ENCODE measurements at regions not wholly inside any gene's neighbourhood (a gene's known extent, or its start where the extent isn't known, plus 50 kb on each side); places are given as distances from the start of the nearest gene placed in this dataset.
"Not testable (repeated sequence)": the region's sequence is repeated elsewhere in the genome, so short reads cannot be mapped to it uniquely, and the experiment has no call there.

- FAIRE-seq = peak; percentile 85
- TF ChIP-seq PAX5 (IDR thresholded peaks at IDR 0.05; ENCODE audit: insufficient read depth, low read length, severe bottlenecking) (peak; percentile 8), TAF1 (IDR thresholded peaks at IDR 0.05; ENCODE audit: low read depth, low read length) (no peak), POU2F2 (IDR thresholded peaks at IDR 0.05; ENCODE audit: low read depth, low read length) (peak; percentile 65), SPI1 (IDR thresholded peaks at IDR 0.05; ENCODE audit: low read depth, low read length) (peak; percentile 30), POLR2AphosphoS5 (IDR thresholded peaks at IDR 0.05; ENCODE audit: low read depth, low read length) (no peak)
- peak; percentile 5 for DNase-seq (ENCODE audit: insufficient read length, low spot score)
These were observed 508.9 kb upstream of the ADGRB3 start for GRCh38 chr6:68126089-68126749.

DNA sequence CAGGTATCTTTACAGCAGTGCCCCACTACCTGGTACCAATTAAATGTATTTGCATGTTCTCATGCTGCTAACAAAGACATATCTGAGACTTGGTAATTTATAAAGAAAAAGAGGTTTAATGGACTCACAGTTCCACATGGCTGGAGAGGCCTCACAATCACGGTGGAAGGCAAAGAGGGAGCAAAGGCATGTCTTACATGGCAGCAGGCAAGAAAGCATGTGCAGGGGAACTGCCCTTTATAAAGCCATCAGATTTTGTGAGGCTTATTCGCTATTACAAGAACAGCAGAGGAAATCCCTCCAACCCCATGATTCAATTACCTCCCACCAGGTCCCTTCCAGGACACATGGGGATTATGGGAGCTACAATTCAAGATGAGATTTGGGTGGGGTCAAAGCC is 512.1 kb upstream of the ADGRB3 start:
- not testable (repeated sequence) for DNase-seq (ENCODE audit: insufficient read length, low spot score); FAIRE-seq

DNA sequence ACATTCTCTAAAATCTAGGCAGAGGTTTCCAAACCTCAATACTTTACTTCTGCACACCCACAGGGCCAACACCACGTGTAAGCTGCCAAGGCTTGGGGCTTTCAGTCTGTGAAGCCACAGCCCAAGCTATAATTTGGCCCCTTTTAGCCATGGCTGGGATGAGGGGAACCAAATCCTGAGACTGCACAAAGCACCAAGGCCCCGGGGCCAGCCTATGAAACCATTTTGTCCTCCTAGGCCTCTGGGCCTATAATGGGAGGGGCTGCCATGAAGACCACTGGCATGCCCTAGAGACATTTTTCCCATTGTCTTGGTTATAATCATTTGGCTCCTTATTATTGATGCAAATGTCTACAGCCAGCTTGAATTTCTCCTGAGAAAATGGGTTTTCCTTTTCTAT is 513.0 kb upstream of the ADGRB3 start:
- DNase-seq (ENCODE audit: insufficient read length, low spot score) = no peak
- FAIRE-seq = no peak
- no peak for TF ChIP-seq PAX5 (IDR thresholded peaks at IDR 0.05; ENCODE audit: insufficient read depth, low read length, severe bottlenecking)
- TF ChIP-seq POLR2AphosphoS5 (IDR thresholded peaks at IDR 0.05; ENCODE audit: low read depth, low read length) = no peak
- TF ChIP-seq SPI1 (IDR thresholded peaks at IDR 0.05; ENCODE audit: low read depth, low read length) = no peak
- TF ChIP-seq TAF1 (IDR thresholded peaks at IDR 0.05; ENCODE audit: low read depth, low read length) = no peak
- TF ChIP-seq POU2F2 (IDR thresholded peaks at IDR 0.05; ENCODE audit: low read depth, low read length) = no peak
- no peak for TF ChIP-seq POLR2A (IDR thresholded peaks at IDR 0.05; ENCODE audit: low read depth, low read length)

DNA sequence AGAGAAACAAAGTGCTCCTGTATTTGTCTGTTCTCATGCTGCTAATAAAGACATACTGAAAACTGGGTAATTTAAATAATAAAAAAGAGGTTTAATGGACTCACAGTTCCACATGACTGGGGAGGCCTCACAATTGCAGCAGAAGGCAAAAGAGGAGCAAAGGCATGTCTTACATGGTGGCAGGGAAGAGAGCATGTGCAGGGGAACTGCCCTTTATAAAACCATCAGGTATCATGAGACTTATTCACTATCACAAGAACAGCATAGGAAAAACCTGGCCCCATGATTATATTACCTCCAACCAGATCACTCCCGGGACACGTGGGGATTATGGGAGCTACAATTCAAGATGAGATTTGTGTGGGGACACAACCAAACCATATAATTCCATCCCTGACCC is 514.1 kb upstream of the ADGRB3 start:
- FAIRE-seq = not testable (repeated sequence)

DNA sequence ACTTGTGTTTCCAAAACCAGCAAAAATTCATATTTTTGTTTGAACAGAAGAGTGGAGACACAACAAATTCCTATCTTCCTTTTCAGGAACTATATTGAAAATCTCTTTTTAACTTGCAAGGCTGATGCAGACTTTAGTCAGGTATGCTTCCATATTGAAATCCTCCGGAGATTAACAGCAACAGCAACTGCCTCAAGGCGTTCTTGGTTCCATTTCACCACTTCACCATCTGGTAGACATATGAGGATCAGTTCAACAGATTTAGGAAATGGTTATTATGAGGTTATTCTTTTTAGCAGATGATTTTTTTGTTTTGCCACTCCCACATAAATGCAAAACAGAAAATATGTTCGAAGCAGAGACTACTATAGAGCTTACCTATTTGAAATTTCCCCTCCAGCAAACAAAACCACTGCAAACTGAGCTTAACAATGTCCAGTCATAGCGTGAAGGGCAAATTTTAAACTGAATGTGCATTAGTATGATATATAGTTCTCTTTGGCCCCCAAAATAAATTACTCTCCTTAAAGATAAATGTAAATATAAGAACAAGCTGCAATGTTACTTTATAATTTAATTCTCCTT is 520.5 kb upstream of the ADGRB3 start:
- TF ChIP-seq POLR2A (IDR thresholded peaks at IDR 0.05; ENCODE audit: low read depth, low read length) = no peak
- TF ChIP-seq TAF1 (IDR thresholded peaks at IDR 0.05; ENCODE audit: low read depth, low read length) = no peak
- no peak for TF ChIP-seq POU2F2 (IDR thresholded peaks at IDR 0.05; ENCODE audit: low read depth, low read length)
- no peak for TF ChIP-seq SPI1 (IDR thresholded peaks at IDR 0.05; ENCODE audit: low read depth, low read length)
- no peak for TF ChIP-seq POLR2AphosphoS5 (IDR thresholded peaks at IDR 0.05; ENCODE audit: low read depth, low read length)
- TF ChIP-seq PAX5 (IDR thresholded peaks at IDR 0.05; ENCODE audit: insufficient read depth, low read length, severe bottlenecking) = no peak
- DNase-seq (ENCODE audit: insufficient read length, low spot score) (no peak), FAIRE-seq (no peak)

More for the DNA sequence above, 514.1 kb upstream of the ADGRB3 start:
- not testable (repeated sequence) for DNase-seq (ENCODE audit: insufficient read length, low spot score)

GRCh38 chr6:68108233-68108835 is 526.7 kb upstream of the ADGRB3 start:
- DNase-seq (ENCODE audit: insufficient read length, low spot score) (no peak), FAIRE-seq (no peak)
- no peak for TF ChIP-seq POLR2AphosphoS5 (IDR thresholded peaks at IDR 0.05; ENCODE audit: low read depth, low read length)

- FAIRE-seq = peak; percentile 16
- DNase-seq (ENCODE audit: insufficient read length, low spot score) = no peak
- TF ChIP-seq POU2F2 (IDR thresholded peaks at IDR 0.05; ENCODE audit: low read depth, low read length) (no peak), TAF1 (IDR thresholded peaks at IDR 0.05; ENCODE audit: low read depth, low read length) (no peak), POLR2A (IDR thresholded peaks at IDR 0.05; ENCODE audit: low read depth, low read length) (no peak), SPI1 (IDR thresholded peaks at IDR 0.05; ENCODE audit: low read depth, low read length) (peak; percentile 95), POLR2AphosphoS5 (IDR thresholded peaks at IDR 0.05; ENCODE audit: low read depth, low read length) (no peak), PAX5 (IDR thresholded peaks at IDR 0.05; ENCODE audit: insufficient read depth, low read length, severe bottlenecking) (no peak)
These were observed 541.0 kb upstream of the ADGRB3 start for GRCh38 chr6:68094070-68094469.

DNA sequence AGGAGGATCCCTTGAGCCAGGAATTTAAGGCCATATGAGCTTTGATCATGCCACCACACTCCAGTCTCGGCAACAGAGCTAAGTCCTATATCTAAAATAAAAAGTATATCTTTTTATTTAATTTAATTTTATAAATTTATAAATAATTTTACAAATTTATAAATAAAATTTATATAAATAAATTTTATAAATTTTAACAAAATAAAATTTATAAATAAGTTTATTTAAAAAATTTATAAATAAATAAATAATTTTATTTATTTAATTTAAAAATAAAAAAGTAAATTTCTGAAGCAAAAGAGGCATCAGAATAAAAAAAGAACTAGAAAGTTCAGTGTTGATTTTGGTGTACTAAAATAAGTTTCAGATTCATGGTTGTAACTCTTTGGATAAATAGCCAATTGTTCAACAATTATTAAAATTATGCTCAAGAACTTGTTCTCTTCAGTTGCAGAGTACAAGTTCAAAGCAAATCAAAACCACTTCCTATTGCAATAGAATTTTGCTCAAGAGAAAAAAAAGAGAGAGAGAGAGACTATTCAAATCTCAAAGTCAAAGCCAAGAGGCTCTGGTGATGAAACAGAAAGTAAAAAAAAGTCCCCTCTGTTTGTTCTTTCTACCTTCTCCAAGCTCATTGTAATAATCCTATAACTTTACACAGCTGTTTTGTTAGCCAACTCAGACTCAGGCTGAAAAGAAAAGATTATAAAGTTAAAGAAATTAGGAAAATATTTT is 547.5 kb upstream of the ADGRB3 start:
- no peak for FAIRE-seq
- no peak for DNase-seq (ENCODE audit: insufficient read length, low spot score)

DNA sequence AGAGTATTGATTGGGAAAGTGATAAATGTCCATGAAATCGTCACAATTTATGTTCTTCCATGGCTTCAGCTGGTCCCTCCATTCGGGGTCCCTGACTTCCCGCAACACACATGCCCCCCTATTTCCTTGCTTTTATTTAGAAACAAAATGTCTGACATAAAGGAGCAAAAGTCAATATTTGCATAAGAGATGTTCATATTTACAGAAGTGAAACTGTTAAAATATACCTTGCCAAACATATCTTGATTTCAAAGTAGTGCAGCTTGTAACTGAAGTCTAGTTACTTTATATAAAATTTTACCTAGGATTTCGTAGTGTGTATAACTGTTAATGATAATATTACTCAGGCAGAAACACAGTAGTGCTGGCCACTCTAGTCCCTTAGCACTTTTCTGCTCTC is 548.9 kb upstream of the ADGRB3 start:
- TF ChIP-seq POU2F2 (IDR thresholded peaks at IDR 0.05; ENCODE audit: low read depth, low read length) (no peak), POLR2AphosphoS5 (IDR thresholded peaks at IDR 0.05; ENCODE audit: low read depth, low read length) (no peak), SPI1 (IDR thresholded peaks at IDR 0.05; ENCODE audit: low read depth, low read length) (peak; percentile 69)
- FAIRE-seq = no peak

More for the DNA sequence above, 547.5 kb upstream of the ADGRB3 start:
- TF ChIP-seq PAX5 (IDR thresholded peaks at IDR 0.05; ENCODE audit: insufficient read depth, low read length, severe bottlenecking) (no peak), POU2F2 (IDR thresholded peaks at IDR 0.05; ENCODE audit: low read depth, low read length) (no peak), SPI1 (IDR thresholded peaks at IDR 0.05; ENCODE audit: low read depth, low read length) (0 out of 2 replicates have a peak, but pooled peaks have one; percentile 21)

GRCh38 chr6:68085599-68085998 is 549.5 kb upstream of the ADGRB3 start:
- not testable (repeated sequence) for DNase-seq (ENCODE audit: insufficient read length, low spot score); FAIRE-seq

More for the DNA sequence above, 548.9 kb upstream of the ADGRB3 start:
- no peak for DNase-seq (ENCODE audit: insufficient read length, low spot score)

All from GM12891 (cell line).